Thyroid gland (tissue), 4 donors: ENCODE measurements at regions not wholly inside any gene's neighbourhood (a gene's known extent, or its start where the extent isn't known, plus 50 kb on each side); places are given as distances from the start of the nearest gene placed in this dataset.

Source experiments
- POLR2A ChIP-seq, 2 donors: fragments of 450-650 bp; IDR thresholded peaks; one replicate each; pipeline ENCODE4 v1.6.1; 2017; ENCODE audit warnings: antibody characterized with exemption in 2 of 2, mild to moderate bottlenecking in 2 of 2, moderate library complexity in 1 of 2
- TF ChIP-seq, protein P1 (sequence below), 6 experiments: fragments of 200-600 bp in 3 of 6; fragments of 450-650 bp in 3 of 6; sonication (generic) in 3 of 6; IDR thresholded peaks; one replicate each; pipeline ENCODE4 v1.5.1; 2016 to 2019; ENCODE audit warnings: antibody characterized with exemption in 6 of 6, mild to moderate bottlenecking in 2 of 6, inconsistent platforms in 1 of 6, moderate library complexity in 1 of 6

DNA sequence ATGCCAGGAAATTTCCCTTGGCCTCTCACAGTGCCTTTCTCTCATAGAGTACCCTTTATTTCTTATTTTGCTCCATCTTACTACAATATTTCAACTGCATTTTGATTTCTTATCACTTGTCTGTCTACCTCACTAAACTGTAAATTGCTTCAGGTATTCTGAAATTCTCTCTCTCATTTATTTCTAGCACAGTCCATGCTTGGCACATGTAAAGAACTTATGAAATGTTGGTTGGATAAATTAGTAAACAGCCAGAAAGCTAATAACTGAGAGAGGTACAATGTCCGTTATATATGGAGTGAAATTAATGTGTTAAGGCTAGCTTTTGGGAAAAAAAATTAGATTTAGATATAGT is 138.3 kb upstream of the RFC3 start:
- TF ChIP-seq POLR2A (IDR thresholded peaks at IDR 0.05) = no peak
- TF ChIP-seq, protein P1, sequence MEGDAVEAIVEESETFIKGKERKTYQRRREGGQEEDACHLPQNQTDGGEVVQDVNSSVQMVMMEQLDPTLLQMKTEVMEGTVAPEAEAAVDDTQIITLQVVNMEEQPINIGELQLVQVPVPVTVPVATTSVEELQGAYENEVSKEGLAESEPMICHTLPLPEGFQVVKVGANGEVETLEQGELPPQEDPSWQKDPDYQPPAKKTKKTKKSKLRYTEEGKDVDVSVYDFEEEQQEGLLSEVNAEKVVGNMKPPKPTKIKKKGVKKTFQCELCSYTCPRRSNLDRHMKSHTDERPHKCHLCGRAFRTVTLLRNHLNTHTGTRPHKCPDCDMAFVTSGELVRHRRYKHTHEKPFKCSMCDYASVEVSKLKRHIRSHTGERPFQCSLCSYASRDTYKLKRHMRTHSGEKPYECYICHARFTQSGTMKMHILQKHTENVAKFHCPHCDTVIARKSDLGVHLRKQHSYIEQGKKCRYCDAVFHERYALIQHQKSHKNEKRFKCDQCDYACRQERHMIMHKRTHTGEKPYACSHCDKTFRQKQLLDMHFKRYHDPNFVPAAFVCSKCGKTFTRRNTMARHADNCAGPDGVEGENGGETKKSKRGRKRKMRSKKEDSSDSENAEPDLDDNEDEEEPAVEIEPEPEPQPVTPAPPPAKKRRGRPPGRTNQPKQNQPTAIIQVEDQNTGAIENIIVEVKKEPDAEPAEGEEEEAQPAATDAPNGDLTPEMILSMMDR (IDR thresholded peaks at IDR 0.05) = no peak
